CD14-positive monocyte (primary cell): ENCODE measurements at regions not wholly inside any gene's neighbourhood (a gene's known extent, or its start where the extent isn't known, plus 50 kb on each side); places are given as distances from the start of the nearest gene placed in this dataset.

Experiments
- DNase-seq, 3 donors: peaks; one replicate each; pipeline ENCODE4 v3.0.0-alpha.2; 2011 to 2022
- H2AFZ ChIP-seq: 2 replicates; pipeline ENCODE4 v1.6.0; 2012; ENCODE audit warnings: mild to moderate bottlenecking, low read depth, low read length, inconsistent platforms; ENCODE audit not compliant: insufficient read depth, poor library complexity, severe bottlenecking
- H3K27ac ChIP-seq, 2 donors: 1 replicate in 1 of 2; 2 replicates in 1 of 2; pipeline ENCODE4 v1.5.1; 2012 to 2013; ENCODE audit warnings: low read length in 2 of 2, control low read depth in 1 of 2, inconsistent platforms in 1 of 2, low read depth in 1 of 2, mild to moderate bottlenecking in 1 of 2
- H3K27me3 ChIP-seq, 2 donors: one replicate each; pipeline versions ENCODE4 v1.6.0 to v1.6.1; 2011 to 2013; ENCODE audit warnings: low read length in 2 of 2; ENCODE audit not compliant: control insufficient read depth in 2 of 2, insufficient read depth in 2 of 2
- H3K36me3 ChIP-seq, 2 donors: replicated peaks in 1 of 2; 1 replicate in 1 of 2; 2 replicates in 1 of 2; pipeline versions ENCODE4 v1.5.1 to v1.6.1; 2012 to 2013; ENCODE audit warnings: low read length in 2 of 2, control low read depth in 1 of 2, inconsistent platforms in 1 of 2, mild to moderate bottlenecking in 1 of 2; ENCODE audit not compliant: insufficient read depth in 2 of 2, control insufficient read depth in 1 of 2
- H3K4me1 ChIP-seq, 2 donors: 1 replicate in 1 of 2; 2 replicates in 1 of 2; pipeline versions ENCODE4 v1.5.1 to v1.6.1; 2012 to 2013; ENCODE audit warnings: low read length in 2 of 2, control low read depth in 1 of 2, inconsistent platforms in 1 of 2, mild to moderate bottlenecking in 1 of 2, moderate library complexity in 1 of 2; ENCODE audit not compliant: insufficient read depth in 2 of 2, control insufficient read depth in 1 of 2
- H3K4me2 ChIP-seq: replicated peaks from 2 replicates; pipeline ENCODE3; 2012; ENCODE audit warnings: low read length, moderate library complexity, mild to moderate bottlenecking; ENCODE audit not compliant: poor library complexity, severe bottlenecking; ENCODE audit errors: extremely low read depth
- H3K4me3 ChIP-seq, 3 experiments: fragments of 200-600 bp in 1 of 3; sonication (generic) in 1 of 3; replicated peaks in 1 of 3; 1 replicate in 2 of 3; 2 replicates in 1 of 3; pipeline ENCODE4 v1.5.1; 2011 to 2013; ENCODE audit warnings: low read length in 3 of 3, mild to moderate bottlenecking in 3 of 3, control low read depth in 2 of 3, low read depth in 2 of 3, inconsistent platforms in 1 of 3, moderate library complexity in 1 of 3
- H3K79me2 ChIP-seq: 2 replicates; pipeline ENCODE4 v1.6.0; 2012; ENCODE audit warnings: mild to moderate bottlenecking, control low read depth, inconsistent platforms, low read length, moderate library complexity; ENCODE audit not compliant: insufficient read depth
- H3K9ac ChIP-seq: 2 replicates; pipeline ENCODE4 v1.6.0; 2017; ENCODE audit warnings: low read length, mild to moderate bottlenecking; ENCODE audit not compliant: insufficient read depth, poor library complexity, severe bottlenecking
- H3K9me3 ChIP-seq, 2 donors: replicated peaks in 1 of 2; 1 replicate in 1 of 2; 2 replicates in 1 of 2; pipeline versions ENCODE4 v1.5.1 to v1.6.1; 2012 to 2013; ENCODE audit warnings: low read length in 2 of 2, control low read depth in 1 of 2; ENCODE audit not compliant: control insufficient read depth in 1 of 2, insufficient read depth in 1 of 2
- H4K20me1 ChIP-seq: 2 replicates; pipeline ENCODE4 v1.6.0; 2012; ENCODE audit warnings: mild to moderate bottlenecking, low read length, control low read depth, moderate library complexity; ENCODE audit not compliant: insufficient read depth
- H3K27ac Mint-ChIP-seq, 7 donors: one replicate each; pipeline ENCODE4 v1.8.0; 2020; ENCODE audit warnings: mild to moderate bottlenecking in 7 of 7, mixed read lengths in 7 of 7, moderate library complexity in 6 of 7, inconsistent platforms in 2 of 7
- H3K27me3 Mint-ChIP-seq, 3 donors: one replicate each; pipeline ENCODE4 v1.8.0; 2021 to 2022; ENCODE audit warnings: low read depth in 3 of 3, mild to moderate bottlenecking in 3 of 3, mixed read lengths in 3 of 3, moderate library complexity in 3 of 3, inconsistent platforms in 1 of 3
- H3K36me3 Mint-ChIP-seq, 2 donors: one replicate each; pipeline ENCODE4 v1.8.0; 2020; ENCODE audit warnings: mixed read lengths in 2 of 2, inconsistent platforms in 1 of 2, mild to moderate bottlenecking in 1 of 2
- H3K4me1 Mint-ChIP-seq: one replicate; pipeline ENCODE4 v1.8.0; 2020; ENCODE audit warnings: mild to moderate bottlenecking, mixed read lengths
- H3K4me3 Mint-ChIP-seq, 2 donors: one replicate each; pipeline ENCODE4 v1.8.0; 2020; ENCODE audit warnings: mild to moderate bottlenecking in 2 of 2, mixed read lengths in 2 of 2, moderate library complexity in 1 of 2
- H3K9me3 Mint-ChIP-seq, 7 donors: one replicate each; pipeline ENCODE4 v1.8.0; 2020 to 2022; ENCODE audit warnings: mixed read lengths in 7 of 7, mild to moderate bottlenecking in 6 of 7, moderate library complexity in 6 of 7, inconsistent platforms in 2 of 7
- WGBS: methylation state at CpG from one replicate; pipeline ENCODE4 v1.1.5; 2013; ENCODE audit warnings: missing lambda C conversion rate; ENCODE audit not compliant: insufficient coverage; 5-methylcytosine and 5-hydroxymethylcytosine counted together
- intact Hi-C, 2 donors: fragments of 100-400 bp; cut with micrococcal nuclease; formaldehyde crosslinking; loops; one replicate each; pipeline versions ENCODE4 v1.15.0 to v1.15.1; 2023
- TF ChIP-seq, protein P1 (sequence below): fragments of 200-600 bp; IDR thresholded peaks from one replicate; pipeline ENCODE4 v1.8.0; 2022; ENCODE audit warnings: antibody characterized with exemption, mild to moderate bottlenecking

DNA sequence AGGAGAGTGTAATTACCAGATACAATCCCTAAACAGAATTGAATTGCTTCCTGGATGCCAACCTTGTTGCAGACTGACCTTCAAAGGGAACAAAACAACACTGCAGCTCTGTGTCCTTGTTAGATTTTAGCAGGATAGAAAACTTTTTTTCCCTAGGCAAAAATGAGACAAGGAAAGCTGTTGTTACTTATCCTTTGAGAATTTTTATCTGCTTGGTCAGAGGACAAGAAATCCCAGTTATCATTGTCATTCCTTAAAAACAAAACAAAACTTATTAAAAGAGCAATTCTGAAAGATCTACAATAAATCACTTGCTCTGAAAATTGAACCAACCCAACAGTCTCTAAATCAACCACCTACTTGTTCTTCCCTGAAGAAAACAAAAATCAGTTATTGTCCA is 652.6 kb downstream of the REEP3 start:
- Mint-ChIP-seq H3K4me3 (no peak overlapping the region), H3K9me3 (peaks cover 1 to 18% (median 7%) of the 10 kb centered on the region in 7 donors), H3K27me3 (no peaks in the 10 kb centered on the region), H3K4me1 (peaks cover 13% of the 10 kb centered on the region), H3K36me3 (no peaks in the 10 kb centered on the region), H3K27ac (no peak overlapping the region)
- Histone ChIP-seq H3K27ac (no peak overlapping the region), H2AFZ (no peak overlapping the region), H3K4me1 (peaks cover 6 to 7% of the 10 kb centered on the region in 2 donors), H3K4me2 (no peak overlapping the region), H4K20me1 (no peaks in the 10 kb centered on the region), H3K27me3 (no peaks in the 10 kb centered on the region), H3K9me3 (peaks cover 0 to 4% of the 10 kb centered on the region in 2 donors), H3K9ac (no peak overlapping the region), H3K79me2 (no peaks in the 10 kb centered on the region), H3K4me3 (no peak overlapping the region), H3K36me3 (no peaks in the 10 kb centered on the region)
- no peak for DNase-seq
- TF ChIP-seq, protein P1, sequence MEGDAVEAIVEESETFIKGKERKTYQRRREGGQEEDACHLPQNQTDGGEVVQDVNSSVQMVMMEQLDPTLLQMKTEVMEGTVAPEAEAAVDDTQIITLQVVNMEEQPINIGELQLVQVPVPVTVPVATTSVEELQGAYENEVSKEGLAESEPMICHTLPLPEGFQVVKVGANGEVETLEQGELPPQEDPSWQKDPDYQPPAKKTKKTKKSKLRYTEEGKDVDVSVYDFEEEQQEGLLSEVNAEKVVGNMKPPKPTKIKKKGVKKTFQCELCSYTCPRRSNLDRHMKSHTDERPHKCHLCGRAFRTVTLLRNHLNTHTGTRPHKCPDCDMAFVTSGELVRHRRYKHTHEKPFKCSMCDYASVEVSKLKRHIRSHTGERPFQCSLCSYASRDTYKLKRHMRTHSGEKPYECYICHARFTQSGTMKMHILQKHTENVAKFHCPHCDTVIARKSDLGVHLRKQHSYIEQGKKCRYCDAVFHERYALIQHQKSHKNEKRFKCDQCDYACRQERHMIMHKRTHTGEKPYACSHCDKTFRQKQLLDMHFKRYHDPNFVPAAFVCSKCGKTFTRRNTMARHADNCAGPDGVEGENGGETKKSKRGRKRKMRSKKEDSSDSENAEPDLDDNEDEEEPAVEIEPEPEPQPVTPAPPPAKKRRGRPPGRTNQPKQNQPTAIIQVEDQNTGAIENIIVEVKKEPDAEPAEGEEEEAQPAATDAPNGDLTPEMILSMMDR: no peak
- intact Hi-C loops: no loop called here

DNA sequence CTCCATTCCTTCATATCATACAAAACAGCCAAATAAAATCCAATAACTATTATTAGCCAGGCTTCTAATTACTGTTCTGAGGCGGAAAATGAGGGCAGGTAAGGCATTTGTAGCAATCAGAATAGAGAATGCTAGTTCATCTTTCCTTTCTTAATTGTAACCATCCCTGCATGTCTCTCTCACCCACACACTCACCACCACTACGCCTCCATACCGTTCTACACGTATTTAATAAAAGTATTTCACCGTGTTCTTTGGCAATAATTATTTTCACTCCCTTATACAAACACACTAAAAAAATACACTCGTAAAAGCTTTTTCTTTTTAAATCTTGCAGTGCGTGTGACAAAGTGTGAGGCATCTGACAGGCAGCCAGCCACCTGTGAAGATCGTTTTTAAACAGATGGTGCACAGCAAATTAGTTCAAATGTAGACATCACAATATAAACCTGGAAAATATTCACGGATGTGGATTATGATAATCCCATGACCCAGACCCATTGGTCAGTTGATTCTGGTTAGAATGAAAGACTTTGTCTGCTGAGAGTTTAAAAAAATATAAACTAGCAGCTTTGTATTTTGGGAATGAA is 653.6 kb downstream of the REEP3 start:
- H3K36me3 ChIP-seq: no peaks in the 10 kb centered on the region
- H3K27me3 Mint-ChIP-seq: no peaks in the 10 kb centered on the region
- peaks cover 6 to 7% of the 10 kb centered on the region in 2 donors for H3K4me1 ChIP-seq
- no peak overlapping the region for H3K4me3 Mint-ChIP-seq
- no peak overlapping the region for H3K27ac ChIP-seq
- H3K27me3 ChIP-seq: no peaks in the 10 kb centered on the region
- H3K79me2 ChIP-seq: no peaks in the 10 kb centered on the region
- H3K4me1 Mint-ChIP-seq: peaks cover 13% of the 10 kb centered on the region
- intact Hi-C loops: no loop called here
- peaks cover 0 to 4% of the 10 kb centered on the region in 2 donors for H3K9me3 ChIP-seq
- no peak overlapping the region for H2AFZ ChIP-seq
- no peak overlapping the region for H3K4me3 ChIP-seq
- DNase-seq: no peak
- TF ChIP-seq, protein P1: no peak
- no peak overlapping the region for H3K9ac ChIP-seq
- H3K9me3 Mint-ChIP-seq: peaks cover 1 to 15% (median 7%) of the 10 kb centered on the region in 7 donors
- H3K4me2 ChIP-seq: no peak overlapping the region
- no peak overlapping the region for H3K27ac Mint-ChIP-seq
- no peaks in the 10 kb centered on the region for H4K20me1 ChIP-seq
- no peaks in the 10 kb centered on the region for H3K36me3 Mint-ChIP-seq
- WGBS: 97% methylated on average over 6 of the region's 9 CpGs
